HuH-7 (cell line): ENCODE measurements at regions not wholly inside any gene's neighbourhood (a gene's known extent, or its start where the extent isn't known, plus 50 kb on each side); places are given as distances from the start of the nearest gene placed in this dataset.
A peak's percentile ranks its signal among the peaks of the same experiment; 100 is the strongest.

ENCODE experiments used
- DNase-seq: peaks from one replicate; pipeline ENCODE4 v3.0.0; 2011; ENCODE audit warnings: low spot score

GRCh38 chr14:65936342-65936975 is 523.9 kb downstream of the FUT8 start:
- DNase-seq = no peak

GRCh38 chr14:65937079-65937959 is 524.8 kb downstream of the FUT8 start:
- no peak for DNase-seq

- DNase-seq = no peak
These were observed 525.4 kb downstream of the FUT8 start for GRCh38 chr14:65937960-65938316.

- DNase-seq = no peak
These were observed 526.2 kb downstream of the FUT8 start for GRCh38 chr14:65938738-65939137.

- no peak for DNase-seq
These were observed 526.7 kb downstream of the FUT8 start for GRCh38 chr14:65939184-65939583.

- peak; percentile 16 for DNase-seq
These were observed 527.7 kb downstream of the FUT8 start for GRCh38 chr14:65940056-65940735.

GRCh38 chr14:65941091-65941490 is 528.6 kb downstream of the FUT8 start:
- no peak for DNase-seq

- DNase-seq = no peak
These were observed 530.6 kb downstream of the FUT8 start for GRCh38 chr14:65943150-65943549.

GRCh38 chr14:65943916-65944410 is 531.4 kb downstream of the FUT8 start:
- DNase-seq = no peak

GRCh38 chr14:65945327-65945726 is 532.8 kb downstream of the FUT8 start:
- DNase-seq = no peak

GRCh38 chr14:65946494-65946893 is 534.0 kb downstream of the FUT8 start:
- no peak for DNase-seq

- DNase-seq = no peak
These were observed 535.8 kb downstream of the FUT8 start for GRCh38 chr14:65948302-65948701.

GRCh38 chr14:65949711-65950516 is 536.3 kb upstream of the CCDC196 start:
- DNase-seq = no peak

- DNase-seq = no peak
These were observed 531.2 kb upstream of the CCDC196 start for GRCh38 chr14:65954942-65955341.

- no peak for DNase-seq
These were observed 528.5 kb upstream of the CCDC196 start for GRCh38 chr14:65957631-65958205.

- DNase-seq = peak; percentile 15
These were observed 527.3 kb upstream of the CCDC196 start for GRCh38 chr14:65958664-65959562.

GRCh38 chr14:65959563-65960024 is 526.6 kb upstream of the CCDC196 start:
- DNase-seq = no peak

- DNase-seq = peak; percentile 16
These were observed 525.2 kb upstream of the CCDC196 start for GRCh38 chr14:65961004-65961403.

GRCh38 chr14:65962952-65963351 is 523.2 kb upstream of the CCDC196 start:
- no peak for DNase-seq

- no peak for DNase-seq
These were observed 521.8 kb upstream of the CCDC196 start for GRCh38 chr14:65964366-65964765.
